Panc1 (cell line): ENCODE measurements at regions not wholly inside any gene's neighbourhood (a gene's known extent, or its start where the extent isn't known, plus 50 kb on each side); places are given as distances from the start of the nearest gene placed in this dataset.

Experiments
- CTCF ChIP-seq: fragments of 450-650 bp; IDR thresholded peaks from 2 replicates; pipeline ENCODE4 v1.5.1; 2017; ENCODE audit warnings: mild to moderate bottlenecking
- REST ChIP-seq, 2 experiments: IDR thresholded peaks; 2 replicates each; pipeline ENCODE4 v1.6.1; 2011 to 2012; ENCODE audit warnings: low read depth in 2 of 2, control low read depth in 1 of 2, low read length in 1 of 2, mild to moderate bottlenecking in 1 of 2, moderate library complexity in 1 of 2; ENCODE audit not compliant: insufficient read depth in 1 of 2
- SIN3A ChIP-seq: IDR thresholded peaks from 2 replicates; pipeline ENCODE4 v1.6.1; 2012; ENCODE audit warnings: low read depth, mild to moderate bottlenecking, low read length, moderate library complexity, borderline replicate concordance; ENCODE audit not compliant: insufficient read depth

GRCh38 chr2:204473224-204473623 lies 72.1 kb upstream of the PARD3B start:
- TF ChIP-seq CTCF: no peak
- no peak for TF ChIP-seq SIN3A
- no peak for TF ChIP-seq REST (IDR thresholded peaks at IDR 0.05; ENCODE audit: insufficient read depth in 1 of 2, low read depth in 2 of 2, low read length in 1 of 2)
